ENCODE measurements at regions not wholly inside any gene's neighbourhood (a gene's known extent, or its start where the extent isn't known, plus 50 kb on each side); places are given as distances from the start of the nearest gene placed in this dataset.

DNA sequence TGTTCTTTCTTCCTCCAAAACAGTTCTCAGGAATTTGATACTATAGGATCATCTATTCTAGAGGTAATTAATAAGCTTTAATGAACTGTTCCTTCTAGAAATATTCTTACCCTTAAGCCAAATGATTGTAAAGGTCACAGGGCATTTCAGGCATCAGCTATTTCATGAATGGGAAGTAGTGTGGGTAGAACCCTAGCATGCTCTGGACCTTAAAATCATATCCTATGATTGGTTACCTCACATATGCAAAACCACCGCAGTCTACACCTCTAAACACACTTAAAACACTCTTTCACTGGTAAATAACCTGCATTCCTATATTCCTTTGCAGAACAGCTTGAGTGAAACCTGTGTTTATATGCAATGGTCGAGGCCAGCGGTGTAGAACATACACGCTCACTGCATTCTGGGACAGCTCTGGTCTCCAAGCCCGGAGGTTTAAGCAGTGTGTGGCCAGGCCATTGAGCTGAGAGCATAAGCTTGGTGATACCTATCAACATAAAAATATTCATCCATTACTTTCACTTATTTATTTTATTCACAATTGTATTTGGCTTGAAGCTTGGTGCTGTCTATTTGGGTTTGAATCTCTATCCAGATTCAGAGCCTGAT is 87.7 kb upstream of the RASGRP1 start:
- no peak for DNase-seq (ENCODE audit: low read depth)
- TF ChIP-seq, protein P1, sequence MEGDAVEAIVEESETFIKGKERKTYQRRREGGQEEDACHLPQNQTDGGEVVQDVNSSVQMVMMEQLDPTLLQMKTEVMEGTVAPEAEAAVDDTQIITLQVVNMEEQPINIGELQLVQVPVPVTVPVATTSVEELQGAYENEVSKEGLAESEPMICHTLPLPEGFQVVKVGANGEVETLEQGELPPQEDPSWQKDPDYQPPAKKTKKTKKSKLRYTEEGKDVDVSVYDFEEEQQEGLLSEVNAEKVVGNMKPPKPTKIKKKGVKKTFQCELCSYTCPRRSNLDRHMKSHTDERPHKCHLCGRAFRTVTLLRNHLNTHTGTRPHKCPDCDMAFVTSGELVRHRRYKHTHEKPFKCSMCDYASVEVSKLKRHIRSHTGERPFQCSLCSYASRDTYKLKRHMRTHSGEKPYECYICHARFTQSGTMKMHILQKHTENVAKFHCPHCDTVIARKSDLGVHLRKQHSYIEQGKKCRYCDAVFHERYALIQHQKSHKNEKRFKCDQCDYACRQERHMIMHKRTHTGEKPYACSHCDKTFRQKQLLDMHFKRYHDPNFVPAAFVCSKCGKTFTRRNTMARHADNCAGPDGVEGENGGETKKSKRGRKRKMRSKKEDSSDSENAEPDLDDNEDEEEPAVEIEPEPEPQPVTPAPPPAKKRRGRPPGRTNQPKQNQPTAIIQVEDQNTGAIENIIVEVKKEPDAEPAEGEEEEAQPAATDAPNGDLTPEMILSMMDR (IDR thresholded peaks at IDR 0.05; ENCODE audit: low read depth, low read length, missing control alignments) = no peak
- no peak overlapping the region for H3K4me3 ChIP-seq (ENCODE audit: low read depth, low read length)

DNA sequence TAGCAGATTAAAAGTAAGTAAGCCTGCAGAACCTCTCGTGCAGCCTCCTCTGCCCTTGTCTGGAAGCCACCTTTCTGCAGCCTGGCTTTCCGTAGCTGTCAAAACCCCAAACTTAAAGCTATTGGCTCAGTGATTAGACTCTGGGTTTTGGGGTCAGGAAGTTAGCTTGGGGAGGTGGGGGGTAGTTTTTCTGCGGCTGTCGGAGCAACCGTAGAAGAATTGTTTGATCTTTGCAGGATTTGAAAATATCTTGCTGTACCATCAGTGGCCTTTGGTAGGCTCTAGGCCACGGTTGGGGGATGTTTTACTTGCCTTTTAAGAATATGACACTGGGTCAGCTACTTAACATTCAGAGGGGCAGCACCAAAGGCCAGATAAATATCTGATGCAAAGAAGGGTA is 88.4 kb upstream of the RASGRP1 start:
- no peak overlapping the region for H3K4me3 ChIP-seq (ENCODE audit: low read depth, low read length)
- TF ChIP-seq, protein P1 (IDR thresholded peaks at IDR 0.05; ENCODE audit: low read depth, low read length, missing control alignments) = no peak
- DNase-seq (ENCODE audit: low read depth) = no peak

GRCh38 chr15:38658431-38658830 is 93.8 kb upstream of the RASGRP1 start:
- no peak overlapping the region for H3K4me3 ChIP-seq (ENCODE audit: low read depth, low read length)
- TF ChIP-seq, protein P1 (IDR thresholded peaks at IDR 0.05; ENCODE audit: low read depth, low read length, missing control alignments) = no peak
- DNase-seq (ENCODE audit: low read depth) = no peak

DNA sequence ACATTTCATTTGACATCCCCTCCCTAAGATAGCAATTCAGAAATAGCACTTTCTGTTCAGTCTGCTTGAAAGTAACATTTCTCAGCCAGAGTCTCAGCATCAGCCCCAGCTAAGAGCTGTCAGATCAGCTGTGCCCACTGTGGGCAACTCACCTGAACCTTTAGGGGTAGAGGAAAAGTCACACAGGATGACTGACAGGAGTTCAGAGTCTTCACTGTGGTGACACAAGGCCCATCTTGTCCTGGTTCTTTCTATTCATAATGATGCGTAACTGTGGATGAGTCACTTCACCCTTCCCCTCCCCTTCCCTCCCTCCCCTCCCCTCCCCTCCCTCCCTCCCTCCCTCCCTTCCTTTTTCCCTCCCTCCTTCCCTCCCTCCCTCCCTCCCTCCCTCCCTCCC is 96.1 kb upstream of the RASGRP1 start:
- no peak for DNase-seq (ENCODE audit: low read depth)
- H3K4me3 ChIP-seq (ENCODE audit: low read depth, low read length) = no peak overlapping the region
- TF ChIP-seq, protein P1 (IDR thresholded peaks at IDR 0.05; ENCODE audit: low read depth, low read length, missing control alignments) = no peak

DNA sequence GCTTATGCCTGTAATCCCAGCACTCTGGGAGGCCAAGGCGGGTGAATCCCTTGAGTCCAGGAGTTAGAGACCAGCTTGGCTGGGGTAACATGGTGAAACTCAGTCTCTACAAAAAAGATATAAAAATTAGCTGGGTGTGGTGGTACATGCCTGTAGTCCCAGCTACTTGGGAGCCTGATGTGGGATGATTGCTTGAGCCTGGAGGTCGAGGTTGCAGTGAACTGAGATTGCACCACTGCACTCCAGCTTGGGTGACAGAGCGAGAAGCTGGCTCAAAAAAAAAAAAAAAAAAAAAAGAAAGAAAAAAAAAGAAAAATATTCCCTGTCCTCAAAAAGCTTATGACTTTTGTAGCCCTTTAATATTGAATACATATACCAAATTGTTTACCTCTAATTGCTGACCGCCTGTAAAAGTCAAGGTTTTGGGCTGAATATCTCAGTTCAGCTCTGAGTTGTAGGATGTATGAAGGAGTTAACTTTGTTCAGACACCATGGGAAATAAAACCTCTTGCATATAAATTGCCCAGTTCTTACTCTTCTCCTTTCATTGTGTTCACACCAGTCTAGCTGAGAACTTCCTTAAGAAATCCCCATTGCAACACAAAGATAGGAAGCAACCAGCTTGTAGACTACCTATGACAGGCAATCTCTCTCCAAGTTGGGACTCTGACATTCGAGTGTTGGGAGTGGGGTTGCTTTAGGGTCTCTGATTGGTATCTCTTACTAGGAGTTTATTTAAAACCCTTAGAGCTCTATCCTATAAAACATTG is 97.6 kb upstream of the RASGRP1 start:
- TF ChIP-seq, protein P1 (IDR thresholded peaks at IDR 0.05; ENCODE audit: low read depth, low read length, missing control alignments) = no peak
- no peak for DNase-seq (ENCODE audit: low read depth)

DNA sequence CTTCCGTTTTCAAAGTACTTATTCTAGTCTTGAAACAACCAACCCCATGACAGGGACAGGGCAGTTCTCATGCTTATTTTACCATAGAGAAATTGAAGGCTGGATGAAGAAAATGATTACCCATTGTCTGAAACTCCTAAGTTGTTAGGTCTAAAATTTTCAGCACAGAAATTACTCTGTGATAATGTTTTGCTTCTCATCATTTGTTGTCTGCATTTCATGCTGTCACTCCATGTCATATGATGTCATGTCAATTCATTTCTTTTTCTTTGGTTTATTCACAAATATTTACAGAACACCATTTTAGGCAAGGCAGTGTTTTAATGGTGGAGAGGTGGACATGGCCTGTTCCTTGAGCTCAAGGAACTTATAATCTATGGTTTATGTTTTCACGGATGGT is 98.2 kb upstream of the RASGRP1 start:
- TF ChIP-seq, protein P1 (IDR thresholded peaks at IDR 0.05; ENCODE audit: low read depth, low read length, missing control alignments) = no peak
- no peak overlapping the region for H3K4me3 ChIP-seq (ENCODE audit: low read depth, low read length)

More for the DNA sequence above, 97.6 kb upstream of the RASGRP1 start:
- no peak overlapping the region for H3K4me3 ChIP-seq (ENCODE audit: low read depth, low read length)

More for the DNA sequence above, 98.2 kb upstream of the RASGRP1 start:
- no peak for DNase-seq (ENCODE audit: low read depth)
